Hepatocyte (in vitro differentiated cells): ENCODE measurements at regions not wholly inside any gene's neighbourhood (a gene's known extent, or its start where the extent isn't known, plus 50 kb on each side); places are given as distances from the start of the nearest gene placed in this dataset.

Source experiments
- DNase-seq: peaks from one replicate; pipeline ENCODE4 v3.0.0-alpha.2; 2016; ENCODE audit warnings: low spot score
- H2AFZ ChIP-seq: fragments of 200-600 bp; sonication (generic); 2 replicates; pipeline ENCODE4 v1.6.0; 2016; ENCODE audit warnings: antibody characterized with exemption, mild to moderate bottlenecking
- H3K27ac ChIP-seq: fragments of 200-600 bp; sonication (generic); 2 replicates; pipeline ENCODE4 v1.5.1; 2016; ENCODE audit warnings: mild to moderate bottlenecking
- H3K27me3 ChIP-seq: fragments of 200-600 bp; sonication (generic); 2 replicates; pipeline ENCODE4 v1.6.1; 2016
- H3K36me3 ChIP-seq: fragments of 200-600 bp; sonication (generic); replicated peaks from 2 replicates; pipeline ENCODE4 v1.5.1; 2016; ENCODE audit warnings: low read depth; ENCODE audit not compliant: insufficient read depth
- H3K4me1 ChIP-seq: fragments of 200-600 bp; sonication (generic); 2 replicates; pipeline ENCODE4 v1.5.1; 2016; ENCODE audit warnings: mild to moderate bottlenecking, moderate library complexity; ENCODE audit not compliant: insufficient read depth
- H3K4me2 ChIP-seq: fragments of 200-600 bp; sonication (generic); 2 replicates; pipeline ENCODE4 v1.6.0; 2016
- H3K4me3 ChIP-seq: fragments of 200-600 bp; sonication (generic); 2 replicates; pipeline ENCODE4 v1.5.1; 2016; ENCODE audit warnings: mild to moderate bottlenecking
- H3K79me2 ChIP-seq: fragments of 200-600 bp; sonication (generic); 2 replicates; pipeline ENCODE4 v1.6.0; 2017; ENCODE audit warnings: mild to moderate bottlenecking
- H3K9me2 ChIP-seq: fragments of 200-600 bp; sonication (generic); replicated peaks from 2 replicates; pipeline ENCODE4 v1.6.0; 2017; ENCODE audit warnings: mild to moderate bottlenecking; ENCODE audit not compliant: insufficient read depth
- H3K9me3 ChIP-seq: fragments of 200-600 bp; sonication (generic); 2 replicates; pipeline ENCODE4 v1.5.1; 2016; ENCODE audit warnings: low read depth, mild to moderate bottlenecking
- H4K20me1 ChIP-seq: fragments of 200-600 bp; sonication (generic); 2 replicates; pipeline ENCODE4 v1.6.0; 2016; ENCODE audit warnings: mild to moderate bottlenecking; ENCODE audit not compliant: insufficient read depth, poor library complexity, severe bottlenecking
- EZH2 ChIP-seq: fragments of 200-600 bp; sonication (generic); IDR thresholded peaks from 2 replicates; pipeline ENCODE4 v1.6.1; 2016; ENCODE audit warnings: antibody characterized with exemption, mild to moderate bottlenecking, borderline replicate concordance
- EZH2phosphoT487 ChIP-seq: fragments of 200-600 bp; sonication (generic); IDR thresholded peaks from one replicate; pipeline ENCODE4 v1.6.1; 2018; ENCODE audit warnings: antibody characterized with exemption, mild to moderate bottlenecking, low read depth, moderate library complexity; ENCODE audit not compliant: unreplicated experiment, severe bottlenecking
- WGBS: methylation state at CpG from one replicate; pipeline ENCODE4 v1.1.6; 2016; ENCODE audit warnings: low lambda C conversion rate; ENCODE audit errors: missing lambda C conversion rate; 5-methylcytosine and 5-hydroxymethylcytosine counted together
- TF ChIP-seq, protein P1 (sequence below): fragments of 200-600 bp; sonication (generic); IDR thresholded peaks from 2 replicates; pipeline ENCODE4 v1.5.1; 2016; ENCODE audit warnings: antibody characterized with exemption, mild to moderate bottlenecking; ENCODE audit not compliant: poor library complexity

- Histone ChIP-seq H3K79me2 (no peaks in the 10 kb centered on the region), H3K9me3 (no peaks in the 10 kb centered on the region), H3K9me2 (no peaks in the 10 kb centered on the region), H3K27ac (no peak overlapping the region), H4K20me1 (no peaks in the 10 kb centered on the region), H3K36me3 (no peaks in the 10 kb centered on the region), H3K4me3 (no peak overlapping the region), H3K4me2 (no peak overlapping the region), H3K27me3 (no peaks in the 10 kb centered on the region), H3K4me1 (no peaks in the 10 kb centered on the region), H2AFZ (no peak overlapping the region)
- 72% methylated on average over 2 of the region's 2 CpGs for WGBS
- no peak for DNase-seq
- TF ChIP-seq, protein P1, sequence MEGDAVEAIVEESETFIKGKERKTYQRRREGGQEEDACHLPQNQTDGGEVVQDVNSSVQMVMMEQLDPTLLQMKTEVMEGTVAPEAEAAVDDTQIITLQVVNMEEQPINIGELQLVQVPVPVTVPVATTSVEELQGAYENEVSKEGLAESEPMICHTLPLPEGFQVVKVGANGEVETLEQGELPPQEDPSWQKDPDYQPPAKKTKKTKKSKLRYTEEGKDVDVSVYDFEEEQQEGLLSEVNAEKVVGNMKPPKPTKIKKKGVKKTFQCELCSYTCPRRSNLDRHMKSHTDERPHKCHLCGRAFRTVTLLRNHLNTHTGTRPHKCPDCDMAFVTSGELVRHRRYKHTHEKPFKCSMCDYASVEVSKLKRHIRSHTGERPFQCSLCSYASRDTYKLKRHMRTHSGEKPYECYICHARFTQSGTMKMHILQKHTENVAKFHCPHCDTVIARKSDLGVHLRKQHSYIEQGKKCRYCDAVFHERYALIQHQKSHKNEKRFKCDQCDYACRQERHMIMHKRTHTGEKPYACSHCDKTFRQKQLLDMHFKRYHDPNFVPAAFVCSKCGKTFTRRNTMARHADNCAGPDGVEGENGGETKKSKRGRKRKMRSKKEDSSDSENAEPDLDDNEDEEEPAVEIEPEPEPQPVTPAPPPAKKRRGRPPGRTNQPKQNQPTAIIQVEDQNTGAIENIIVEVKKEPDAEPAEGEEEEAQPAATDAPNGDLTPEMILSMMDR, result no peak
- TF ChIP-seq EZH2phosphoT487 (no peak), EZH2 (no peak)
These were observed 313.4 kb downstream of the CASP12 start for GRCh38 chr11:104584823-104585222.

DNA sequence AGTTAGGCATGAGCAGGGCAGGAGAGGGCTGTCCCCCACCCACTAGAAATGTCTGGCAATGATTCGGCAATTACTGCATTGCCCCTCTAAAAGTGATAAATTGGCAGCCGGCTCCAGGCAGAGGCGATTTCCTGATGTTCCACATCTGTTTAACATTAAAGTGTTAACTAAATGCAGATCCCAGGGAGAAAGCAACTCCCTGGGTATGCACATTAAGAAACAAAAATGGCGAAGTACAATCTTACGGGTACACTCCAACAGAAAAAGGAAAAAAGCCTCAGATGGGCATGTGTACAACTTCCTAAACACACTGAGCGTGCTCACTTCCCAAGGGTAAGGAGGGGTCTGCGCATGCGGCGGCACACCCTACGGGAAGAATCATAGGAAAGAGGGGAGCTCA lies 314.4 kb downstream of the CASP12 start:
- no peaks in the 10 kb centered on the region for H4K20me1 ChIP-seq
- no peaks in the 10 kb centered on the region for H3K4me1 ChIP-seq
- no peaks in the 10 kb centered on the region for H3K9me3 ChIP-seq
- TF ChIP-seq, protein P1, result no peak
- TF ChIP-seq EZH2 (no peak), EZH2phosphoT487 (no peak)
- 60% methylated on average over 10 of the region's 10 CpGs for WGBS
- H3K9me2 ChIP-seq, result no peaks in the 10 kb centered on the region
- no peak overlapping the region for H3K4me3 ChIP-seq
- H3K27me3 ChIP-seq, result no peaks in the 10 kb centered on the region
- H3K4me2 ChIP-seq, result no peak overlapping the region
- no peaks in the 10 kb centered on the region for H3K36me3 ChIP-seq
- H3K27ac ChIP-seq, result no peak overlapping the region
- no peak for DNase-seq
- H2AFZ ChIP-seq, result peak overlapping the region; percentile 25
- no peaks in the 10 kb centered on the region for H3K79me2 ChIP-seq

DNA sequence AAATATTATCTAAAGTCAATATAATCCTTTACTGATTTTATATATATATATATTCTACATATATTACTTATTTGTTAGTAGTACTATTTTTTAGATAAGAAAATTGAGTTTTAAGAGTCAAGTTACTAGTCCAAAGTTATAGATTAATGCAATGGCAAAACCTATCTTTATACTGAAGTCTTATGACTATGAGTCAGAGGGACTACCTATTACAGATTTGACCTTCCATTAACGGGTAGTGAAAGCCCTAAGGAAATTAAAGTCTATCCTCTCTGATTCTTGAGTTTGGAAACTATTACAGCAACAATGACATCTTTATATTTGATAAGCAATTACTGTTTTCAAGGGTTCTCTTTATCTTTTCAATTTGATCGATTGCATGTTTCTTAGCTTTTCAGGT lies 315.8 kb downstream of the CASP12 start:
- H3K27me3 ChIP-seq, result no peaks in the 10 kb centered on the region
- H2AFZ ChIP-seq, result no peak overlapping the region
- TF ChIP-seq EZH2, result no peak
- TF ChIP-seq, protein P1, result no peak
- no peak for TF ChIP-seq EZH2phosphoT487
- H4K20me1 ChIP-seq, result no peaks in the 10 kb centered on the region
- no peak for DNase-seq
- no peaks in the 10 kb centered on the region for H3K9me2 ChIP-seq
- no peak overlapping the region for H3K27ac ChIP-seq
- WGBS, result 83% methylated on average over 2 of the region's 2 CpGs
- H3K9me3 ChIP-seq, result no peaks in the 10 kb centered on the region
- no peaks in the 10 kb centered on the region for H3K79me2 ChIP-seq
- H3K36me3 ChIP-seq, result no peaks in the 10 kb centered on the region
- H3K4me1 ChIP-seq, result no peaks in the 10 kb centered on the region
- no peak overlapping the region for H3K4me2 ChIP-seq
- no peak overlapping the region for H3K4me3 ChIP-seq
